ENCODE measurements at regions not wholly inside any gene's neighbourhood (a gene's known extent, or its start where the extent isn't known, plus 50 kb on each side); places are given as distances from the start of the nearest gene placed in this dataset.

GRCh38 chr2:22692746-22693145, 692.2 kb upstream of the KLHL29 start:
- DNase-seq: no peak

GRCh38 chr2:22694300-22694699, 690.7 kb upstream of the KLHL29 start:
- no peak for DNase-seq

- DNase-seq: no peak
Observed at GRCh38 chr2:22694856-22695255, 690.1 kb upstream of the KLHL29 start.

GRCh38 chr2:22697054-22697788, 687.8 kb upstream of the KLHL29 start:
- DNase-seq: no peak

GRCh38 chr2:22701561-22702160, 683.3 kb upstream of the KLHL29 start:
- DNase-seq: no peak

GRCh38 chr2:22703286-22703920, 681.6 kb upstream of the KLHL29 start:
- no peak for DNase-seq

- DNase-seq: no peak
Observed at GRCh38 chr2:22719396-22719795, 665.6 kb upstream of the KLHL29 start.

- DNase-seq: no peak
Observed at GRCh38 chr2:22729466-22729865, 655.5 kb upstream of the KLHL29 start.

- no peak for DNase-seq
Observed at GRCh38 chr2:22734373-22735045, 650.5 kb upstream of the KLHL29 start.

- DNase-seq: no peak
Observed at GRCh38 chr2:22737144-22737543, 647.8 kb upstream of the KLHL29 start.

GRCh38 chr2:22741216-22741615, 643.8 kb upstream of the KLHL29 start:
- DNase-seq: no peak

- no peak for DNase-seq
Observed at GRCh38 chr2:22748909-22749308, 636.1 kb upstream of the KLHL29 start.

GRCh38 chr2:22753476-22753875, 631.5 kb upstream of the KLHL29 start:
- DNase-seq: peak; percentile 18 to 75

GRCh38 chr2:22756276-22757043, 628.5 kb upstream of the KLHL29 start:
- no peak for DNase-seq

- no peak for DNase-seq
Observed at GRCh38 chr2:22769497-22769896, 615.5 kb upstream of the KLHL29 start.

GRCh38 chr2:22784566-22784965, 600.4 kb upstream of the KLHL29 start:
- DNase-seq: peak; percentile 82 to 90

GRCh38 chr2:22786817-22787216, 598.2 kb upstream of the KLHL29 start:
- DNase-seq: no peak

GRCh38 chr2:22787745-22788144, 597.2 kb upstream of the KLHL29 start:
- no peak for DNase-seq

- peak; percentile 42 to 67 for DNase-seq
Observed at GRCh38 chr2:22788749-22789327, 596.1 kb upstream of the KLHL29 start.

GRCh38 chr2:22795287-22795866, 589.6 kb upstream of the KLHL29 start:
- no peak for DNase-seq

GRCh38 chr2:22798386-22798785, 586.6 kb upstream of the KLHL29 start:
- no peak for DNase-seq

GRCh38 chr2:22800412-22800811, 584.6 kb upstream of the KLHL29 start:
- no peak for DNase-seq
